ENCODE measurements at regions not wholly inside any gene's neighbourhood (a gene's known extent, or its start where the extent isn't known, plus 50 kb on each side); places are given as distances from the start of the nearest gene placed in this dataset.

DNA sequence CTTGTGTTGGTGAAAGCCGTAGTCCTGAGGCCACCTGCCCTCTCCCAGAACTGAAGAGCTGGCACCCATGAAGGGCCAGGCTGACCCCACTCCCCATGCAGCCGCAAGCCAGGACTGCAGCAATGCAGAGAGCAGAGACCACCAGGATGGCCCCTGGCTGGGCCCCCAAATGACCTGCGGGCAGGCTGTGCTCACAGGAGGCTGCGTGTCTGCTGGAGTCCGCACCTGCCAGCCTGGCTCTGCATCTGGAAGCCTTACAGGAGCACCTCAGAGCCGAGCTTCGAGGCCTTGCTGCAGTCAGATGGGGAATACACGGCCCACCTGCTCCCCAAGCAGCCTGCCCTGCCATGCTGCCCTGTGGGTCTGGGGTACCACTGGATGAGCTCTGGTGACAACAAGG is 1336.8 kb downstream of the TBC1D22A start (continued):
- TF ChIP-seq, protein P1, sequence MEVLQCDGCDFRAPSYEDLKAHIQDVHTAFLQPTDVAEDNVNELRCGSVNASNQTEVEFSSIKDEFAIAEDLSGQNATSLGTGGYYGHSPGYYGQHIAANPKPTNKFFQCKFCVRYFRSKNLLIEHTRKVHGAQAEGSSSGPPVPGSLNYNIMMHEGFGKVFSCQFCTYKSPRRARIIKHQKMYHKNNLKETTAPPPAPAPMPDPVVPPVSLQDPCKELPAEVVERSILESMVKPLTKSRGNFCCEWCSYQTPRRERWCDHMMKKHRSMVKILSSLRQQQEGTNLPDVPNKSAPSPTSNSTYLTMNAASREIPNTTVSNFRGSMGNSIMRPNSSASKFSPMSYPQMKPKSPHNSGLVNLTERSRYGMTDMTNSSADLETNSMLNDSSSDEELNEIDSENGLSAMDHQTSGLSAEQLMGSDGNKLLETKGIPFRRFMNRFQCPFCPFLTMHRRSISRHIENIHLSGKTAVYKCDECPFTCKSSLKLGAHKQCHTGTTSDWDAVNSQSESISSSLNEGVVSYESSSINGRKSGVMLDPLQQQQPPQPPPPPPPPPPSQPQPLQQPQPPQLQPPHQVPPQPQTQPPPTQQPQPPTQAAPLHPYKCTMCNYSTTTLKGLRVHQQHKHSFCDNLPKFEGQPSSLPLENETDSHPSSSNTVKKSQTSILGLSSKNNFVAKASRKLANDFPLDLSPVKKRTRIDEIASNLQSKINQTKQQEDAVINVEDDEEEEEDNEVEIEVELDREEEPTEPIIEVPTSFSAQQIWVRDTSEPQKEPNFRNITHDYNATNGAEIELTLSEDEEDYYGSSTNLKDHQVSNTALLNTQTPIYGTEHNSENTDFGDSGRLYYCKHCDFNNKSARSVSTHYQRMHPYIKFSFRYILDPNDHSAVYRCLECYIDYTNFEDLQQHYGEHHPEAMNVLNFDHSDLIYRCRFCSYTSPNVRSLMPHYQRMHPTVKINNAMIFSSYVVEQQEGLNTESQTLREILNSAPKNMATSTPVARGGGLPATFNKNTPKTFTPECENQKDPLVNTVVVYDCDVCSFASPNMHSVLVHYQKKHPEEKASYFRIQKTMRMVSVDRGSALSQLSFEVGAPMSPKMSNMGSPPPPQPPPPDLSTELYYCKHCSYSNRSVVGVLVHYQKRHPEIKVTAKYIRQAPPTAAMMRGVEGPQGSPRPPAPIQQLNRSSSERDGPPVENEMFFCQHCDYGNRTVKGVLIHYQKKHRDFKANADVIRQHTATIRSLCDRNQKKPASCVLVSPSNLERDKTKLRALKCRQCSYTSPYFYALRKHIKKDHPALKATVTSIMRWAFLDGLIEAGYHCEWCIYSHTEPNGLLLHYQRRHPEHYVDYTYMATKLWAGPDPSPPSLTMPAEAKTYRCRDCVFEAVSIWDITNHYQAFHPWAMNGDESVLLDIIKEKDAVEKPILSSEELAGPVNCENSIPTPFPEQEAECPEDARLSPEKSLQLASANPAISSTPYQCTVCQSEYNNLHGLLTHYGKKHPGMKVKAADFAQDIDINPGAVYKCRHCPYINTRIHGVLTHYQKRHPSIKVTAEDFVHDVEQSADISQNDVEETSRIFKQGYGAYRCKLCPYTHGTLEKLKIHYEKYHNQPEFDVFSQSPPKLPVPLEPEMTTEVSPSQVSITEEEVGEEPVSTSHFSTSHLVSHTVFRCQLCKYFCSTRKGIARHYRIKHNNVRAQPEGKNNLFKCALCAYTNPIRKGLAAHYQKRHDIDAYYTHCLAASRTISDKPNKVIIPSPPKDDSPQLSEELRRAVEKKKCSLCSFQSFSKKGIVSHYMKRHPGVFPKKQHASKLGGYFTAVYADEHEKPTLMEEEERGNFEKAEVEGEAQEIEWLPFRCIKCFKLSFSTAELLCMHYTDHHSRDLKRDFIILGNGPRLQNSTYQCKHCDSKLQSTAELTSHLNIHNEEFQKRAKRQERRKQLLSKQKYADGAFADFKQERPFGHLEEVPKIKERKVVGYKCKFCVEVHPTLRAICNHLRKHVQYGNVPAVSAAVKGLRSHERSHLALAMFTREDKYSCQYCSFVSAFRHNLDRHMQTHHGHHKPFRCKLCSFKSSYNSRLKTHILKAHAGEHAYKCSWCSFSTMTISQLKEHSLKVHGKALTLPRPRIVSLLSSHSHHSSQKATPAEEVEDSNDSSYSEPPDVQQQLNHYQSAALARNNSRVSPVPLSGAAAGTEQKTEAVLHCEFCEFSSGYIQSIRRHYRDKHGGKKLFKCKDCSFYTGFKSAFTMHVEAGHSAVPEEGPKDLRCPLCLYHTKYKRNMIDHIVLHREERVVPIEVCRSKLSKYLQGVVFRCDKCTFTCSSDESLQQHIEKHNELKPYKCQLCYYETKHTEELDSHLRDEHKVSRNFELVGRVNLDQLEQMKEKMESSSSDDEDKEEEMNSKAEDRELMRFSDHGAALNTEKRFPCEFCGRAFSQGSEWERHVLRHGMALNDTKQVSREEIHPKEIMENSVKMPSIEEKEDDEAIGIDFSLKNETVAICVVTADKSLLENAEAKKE (CRISPR knock-in tag; IDR thresholded peaks at IDR 0.05), result no peak
- TF ChIP-seq, protein P2, sequence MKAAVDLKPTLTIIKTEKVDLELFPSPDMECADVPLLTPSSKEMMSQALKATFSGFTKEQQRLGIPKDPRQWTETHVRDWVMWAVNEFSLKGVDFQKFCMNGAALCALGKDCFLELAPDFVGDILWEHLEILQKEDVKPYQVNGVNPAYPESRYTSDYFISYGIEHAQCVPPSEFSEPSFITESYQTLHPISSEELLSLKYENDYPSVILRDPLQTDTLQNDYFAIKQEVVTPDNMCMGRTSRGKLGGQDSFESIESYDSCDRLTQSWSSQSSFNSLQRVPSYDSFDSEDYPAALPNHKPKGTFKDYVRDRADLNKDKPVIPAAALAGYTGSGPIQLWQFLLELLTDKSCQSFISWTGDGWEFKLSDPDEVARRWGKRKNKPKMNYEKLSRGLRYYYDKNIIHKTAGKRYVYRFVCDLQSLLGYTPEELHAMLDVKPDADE (IDR thresholded peaks at IDR 0.05), result no peak
- TF ChIP-seq ZNF114 (CRISPR knock-in tag; IDR thresholded peaks at IDR 0.05) (no peak), EZH2 (IDR thresholded peaks at IDR 0.05; ENCODE audit: low read depth, unreplicated experiment) (no peak), STAT1 (IDR thresholded peaks at IDR 0.05; ENCODE audit: unreplicated experiment) (no peak), EZH2phosphoT487 (IDR thresholded peaks at IDR 0.05; ENCODE audit: unreplicated experiment) (no peak), JUNB (IDR thresholded peaks at IDR 0.05; ENCODE audit: unreplicated experiment) (no peak), CREB1 (CRISPR knock-in tag; IDR thresholded peaks at IDR 0.05; ENCODE audit: low read depth) (no peak), POLR2AphosphoS5 (IDR thresholded peaks at IDR 0.05; ENCODE audit: low read depth) (no peak)
- TF ChIP-seq, protein P3, sequence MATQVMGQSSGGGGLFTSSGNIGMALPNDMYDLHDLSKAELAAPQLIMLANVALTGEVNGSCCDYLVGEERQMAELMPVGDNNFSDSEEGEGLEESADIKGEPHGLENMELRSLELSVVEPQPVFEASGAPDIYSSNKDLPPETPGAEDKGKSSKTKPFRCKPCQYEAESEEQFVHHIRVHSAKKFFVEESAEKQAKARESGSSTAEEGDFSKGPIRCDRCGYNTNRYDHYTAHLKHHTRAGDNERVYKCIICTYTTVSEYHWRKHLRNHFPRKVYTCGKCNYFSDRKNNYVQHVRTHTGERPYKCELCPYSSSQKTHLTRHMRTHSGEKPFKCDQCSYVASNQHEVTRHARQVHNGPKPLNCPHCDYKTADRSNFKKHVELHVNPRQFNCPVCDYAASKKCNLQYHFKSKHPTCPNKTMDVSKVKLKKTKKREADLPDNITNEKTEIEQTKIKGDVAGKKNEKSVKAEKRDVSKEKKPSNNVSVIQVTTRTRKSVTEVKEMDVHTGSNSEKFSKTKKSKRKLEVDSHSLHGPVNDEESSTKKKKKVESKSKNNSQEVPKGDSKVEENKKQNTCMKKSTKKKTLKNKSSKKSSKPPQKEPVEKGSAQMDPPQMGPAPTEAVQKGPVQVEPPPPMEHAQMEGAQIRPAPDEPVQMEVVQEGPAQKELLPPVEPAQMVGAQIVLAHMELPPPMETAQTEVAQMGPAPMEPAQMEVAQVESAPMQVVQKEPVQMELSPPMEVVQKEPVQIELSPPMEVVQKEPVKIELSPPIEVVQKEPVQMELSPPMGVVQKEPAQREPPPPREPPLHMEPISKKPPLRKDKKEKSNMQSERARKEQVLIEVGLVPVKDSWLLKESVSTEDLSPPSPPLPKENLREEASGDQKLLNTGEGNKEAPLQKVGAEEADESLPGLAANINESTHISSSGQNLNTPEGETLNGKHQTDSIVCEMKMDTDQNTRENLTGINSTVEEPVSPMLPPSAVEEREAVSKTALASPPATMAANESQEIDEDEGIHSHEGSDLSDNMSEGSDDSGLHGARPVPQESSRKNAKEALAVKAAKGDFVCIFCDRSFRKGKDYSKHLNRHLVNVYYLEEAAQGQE (IDR thresholded peaks at IDR 0.05; ENCODE audit: unreplicated experiment), result no peak

Data from GM23338 (cell line).